Endothelial cell of umbilical vein (primary cell): ENCODE measurements at regions not wholly inside any gene's neighbourhood (a gene's known extent, or its start where the extent isn't known, plus 50 kb on each side); places are given as distances from the start of the nearest gene placed in this dataset.

ENCODE experiments used
- BruUV-seq: library from RNA; stranded (reverse); fragments of 400-500 nt; replicated peaks from 2 replicates; lab custom pipeline; 2021; lab: Mats Ljungman, UMichigan
- CTCF ChIA-PET: fragments of 300-600, 350-600 bp; sonication (Branson Sonifier 250); formaldehyde crosslinking; loops from one replicate; lab custom pipeline; 2021; ENCODE audit warnings: antibody characterized with exemption, inconsistent platforms; lab: Charles Lee
- POLR2A ChIA-PET: fragments of 300-600, 350-600 bp; sonication (Branson Sonifier 250); formaldehyde crosslinking; loops from one replicate; lab custom pipeline; 2021; ENCODE audit warnings: antibody characterized with exemption, inconsistent platforms; lab: Charles Lee
- DNase-seq: peaks from one replicate; pipeline ENCODE4 v3.0.0-alpha.2; 2011; ENCODE audit warnings: low read depth, low spot score
- FAIRE-seq: peaks from 2 replicates; lab custom pipeline; 2011; peaks lifted over from hg19 to GRCh38; lab: Jason Lieb, UNC
- H2AFZ ChIP-seq: 2 replicates; pipeline ENCODE4 v1.6.0; 2012; ENCODE audit warnings: low read depth, low read length, control low read depth, inconsistent platforms
- H3K27ac ChIP-seq: 2 replicates; pipeline ENCODE4 v1.5.1; 2011; ENCODE audit warnings: low read depth, mild to moderate bottlenecking, control low read depth, low read length, moderate library complexity; ENCODE audit not compliant: insufficient read depth
- H3K27me3 ChIP-seq, 2 experiments: 2 replicates each; pipeline versions ENCODE4 v1.6.0 to v1.6.1; 2011; ENCODE audit warnings: low read length in 2 of 2, mixed read lengths in 1 of 2; ENCODE audit not compliant: control insufficient read depth in 2 of 2, insufficient read depth in 2 of 2
- H3K36me3 ChIP-seq, 2 experiments: 2 replicates in 1 of 2; 3 replicates in 1 of 2; pipeline ENCODE4 v1.5.1; 2011; ENCODE audit warnings: low read length in 2 of 2, mild to moderate bottlenecking in 1 of 2, moderate library complexity in 1 of 2; ENCODE audit not compliant: control insufficient read depth in 2 of 2, insufficient read depth in 2 of 2; ENCODE audit errors: extremely low read depth in 1 of 2
- H3K4me1 ChIP-seq: 3 replicates; pipeline ENCODE4 v1.5.1; 2011; ENCODE audit warnings: mild to moderate bottlenecking, low read length; ENCODE audit not compliant: control insufficient read depth, insufficient read depth; ENCODE audit errors: extremely low read depth
- H3K4me2 ChIP-seq: 2 replicates; pipeline ENCODE4 v1.6.1; 2011; ENCODE audit warnings: low read length, control low read depth, mixed read lengths; ENCODE audit not compliant: insufficient read depth
- H3K4me3 ChIP-seq, 3 experiments: fragments of 200-600 bp in 1 of 3; sonication (generic), shearing (Covaris generic) in 1 of 3; replicated peaks in 1 of 3; 2 replicates each; pipeline ENCODE4 v1.5.1; 2011 to 2016; ENCODE audit warnings: control low read depth in 3 of 3, low read length in 3 of 3, mild to moderate bottlenecking in 2 of 3, inconsistent platforms in 1 of 3, low read depth in 1 of 3, moderate library complexity in 1 of 3; ENCODE audit not compliant: insufficient read depth in 1 of 3
- H3K79me2 ChIP-seq: 2 replicates; pipeline ENCODE4 v1.6.0; 2012; ENCODE audit warnings: low read length, inconsistent platforms; ENCODE audit not compliant: control insufficient read depth, insufficient read depth
- H3K9ac ChIP-seq: replicated peaks from 2 replicates; pipeline ENCODE3; 2011; ENCODE audit warnings: low read length, control low read depth; ENCODE audit not compliant: insufficient read depth; ENCODE audit errors: extremely low read depth
- H3K9me1 ChIP-seq: replicated peaks from 3 replicates; pipeline ENCODE4 v1.6.0; 2011; ENCODE audit warnings: mild to moderate bottlenecking, low read length; ENCODE audit not compliant: control insufficient read depth, insufficient read depth; ENCODE audit errors: extremely low read depth
- H3K9me3 ChIP-seq: replicated peaks from 2 replicates; pipeline ENCODE4 v1.5.1; 2012; ENCODE audit warnings: low read length, inconsistent platforms; ENCODE audit not compliant: control insufficient read depth, insufficient read depth
- H4K20me1 ChIP-seq: replicated peaks from 2 replicates; pipeline ENCODE3; 2011; ENCODE audit warnings: mild to moderate bottlenecking, low read length; ENCODE audit not compliant: control insufficient read depth, insufficient read depth; ENCODE audit errors: extremely low read depth
- CTCF ChIP-seq, 2 donors: IDR thresholded peaks; 1 replicate in 1 of 2; 2 replicates in 1 of 2; pipeline ENCODE4 v1.5.1; 2011; ENCODE audit warnings: low read length in 2 of 2, mild to moderate bottlenecking in 2 of 2, moderate library complexity in 2 of 2, control low read depth in 1 of 2, inconsistent platforms in 1 of 2, low read depth in 1 of 2; ENCODE audit not compliant: insufficient read depth in 1 of 2; ENCODE audit errors: extremely low read depth in 1 of 2
- EZH2 ChIP-seq: IDR thresholded peaks from 2 replicates; pipeline ENCODE4 v1.6.1; 2012; ENCODE audit warnings: borderline replicate concordance, low read depth, mild to moderate bottlenecking, moderate library complexity, low read length, inconsistent platforms; ENCODE audit not compliant: severe bottlenecking
- FOS ChIP-seq: IDR thresholded peaks from 2 replicates; pipeline ENCODE4 v1.6.1; 2011; ENCODE audit warnings: mild to moderate bottlenecking, low read length, moderate library complexity, borderline replicate concordance; ENCODE audit not compliant: insufficient read depth
- GATA2 ChIP-seq: IDR thresholded peaks from 2 replicates; pipeline ENCODE4 v1.7.0; 2011; ENCODE audit warnings: low read depth, mild to moderate bottlenecking, moderate library complexity, mixed read lengths, low read length; ENCODE audit not compliant: insufficient read length, insufficient read depth
- JUN ChIP-seq: IDR thresholded peaks from 2 replicates; pipeline ENCODE4 v1.6.1; 2011; ENCODE audit warnings: borderline replicate concordance, low read depth; ENCODE audit not compliant: insufficient read length, insufficient read depth
- MAX ChIP-seq: IDR thresholded peaks from 2 replicates; pipeline ENCODE4 v1.6.1; 2011; ENCODE audit not compliant: insufficient read depth, insufficient read length
- MYC ChIP-seq: IDR thresholded peaks from one replicate; pipeline ENCODE4 v1.6.1; 2011; ENCODE audit warnings: mild to moderate bottlenecking, low read depth, low read length
- POLR2A ChIP-seq: IDR thresholded peaks from 2 replicates; pipeline ENCODE4 v1.6.1; 2012; ENCODE audit warnings: low read depth, mild to moderate bottlenecking, control low read depth, low read length
- POLR2AphosphoS5 ChIP-seq: IDR thresholded peaks from 2 replicates; pipeline ENCODE4 v1.6.1; 2012; ENCODE audit warnings: low read depth, mild to moderate bottlenecking, control low read depth, low read length, moderate library complexity; ENCODE audit not compliant: insufficient read depth
- dilution Hi-C: fragments of 300-500 bp; cut with MboI; formaldehyde crosslinking; loops from one replicate; pipeline ENCODE4 v1.15.0; 2019; ENCODE audit warnings: low sequenced_read_pairs; ENCODE audit not compliant: extremely low pct_ligation_motif_present
- intact Hi-C: fragments of 100-400 bp; cut with micrococcal nuclease; formaldehyde crosslinking; loops from one replicate; pipeline ENCODE4 v1.10.0; 2022

GRCh38 chr1:87899017-87899416 lies 570.3 kb downstream of the LMO4 start:
- no peaks in the 10 kb centered on the region for H3K4me1 ChIP-seq
- no TSS peak for BruUV-seq
- H3K4me3 ChIP-seq: no peak overlapping the region
- CTCF ChIA-PET: interaction anchor here (1.7 kb wide), 1 partner anchor 46 kb away, joined by 3 read pairs; no protein-coding TSS in a partner anchor
- POLR2A ChIA-PET: no interaction called here
- H3K4me2 ChIP-seq: no peak overlapping the region
- no peak overlapping the region for H3K9ac ChIP-seq
- H3K79me2 ChIP-seq: no peaks in the 10 kb centered on the region
- intact Hi-C loops (no loop called here), dilution Hi-C loops (no loop called here)
- TF ChIP-seq MAX (no peak), POLR2A (no peak), MYC (no peak), EZH2 (no peak), JUN (no peak)
- H3K27me3 ChIP-seq: no peaks in the 10 kb centered on the region
- no peaks in the 10 kb centered on the region for H3K9me3 ChIP-seq
- H4K20me1 ChIP-seq: no peaks in the 10 kb centered on the region
- DNase-seq: no peak
- FAIRE-seq: no peak
- H2AFZ ChIP-seq: no peak overlapping the region
- H3K9me1 ChIP-seq: no peaks in the 10 kb centered on the region
- no peak overlapping the region for H3K27ac ChIP-seq
- H3K36me3 ChIP-seq: no peaks in the 10 kb centered on the region

GRCh38 chr1:87899746-87900145 lies 571.1 kb downstream of the LMO4 start:
- FAIRE-seq: no peak
- TF ChIP-seq EZH2 (no peak), JUN (no peak), GATA2 (no peak), MYC (no peak), POLR2AphosphoS5 (no peak), MAX (no peak), CTCF (IDR thresholded peaks at IDR 0.05; ENCODE audit: extremely low read depth in 1 of 2, insufficient read depth in 1 of 2, low read depth in 1 of 2, low read length in 2 of 2) (no peak), POLR2A (no peak), FOS (no peak)

More at GRCh38 chr1:87899746-87900145, 571.1 kb downstream of the LMO4 start:
- dilution Hi-C loops (no loop called here), intact Hi-C loops (no loop called here)
- Histone ChIP-seq H3K9me3 (no peaks in the 10 kb centered on the region), H3K9ac (no peak overlapping the region), H3K4me1 (no peaks in the 10 kb centered on the region), H3K27ac (no peak overlapping the region), H4K20me1 (no peaks in the 10 kb centered on the region), H3K79me2 (no peaks in the 10 kb centered on the region), H3K36me3 (no peaks in the 10 kb centered on the region), H3K27me3 (peaks cover 0 to 3% of the 10 kb centered on the region in 2 experiments), H3K9me1 (no peaks in the 10 kb centered on the region), H2AFZ (no peak overlapping the region), H3K4me3 (no peak overlapping the region), H3K4me2 (no peak overlapping the region)
- ChIA-PET POLR2A (no interaction called here), CTCF (interaction anchor here (1.7 kb wide), 1 partner anchor 47 kb away, joined by 3 read pairs; no protein-coding TSS in a partner anchor)
- no TSS peak for BruUV-seq
- no peak for DNase-seq
